ENCODE measurements at regions not wholly inside any gene's neighbourhood (a gene's known extent, or its start where the extent isn't known, plus 50 kb on each side); places are given as distances from the start of the nearest gene placed in this dataset.

GRCh38 chr4:25550376-25551030 lies 105.1 kb upstream of the SLC34A2 start:
- WGBS = 70% methylated on average over 5 of the region's 5 CpGs
- H3K27ac ChIP-seq = no peak overlapping the region
- intact Hi-C loops (cut with DNase I) = no loop called here

DNA sequence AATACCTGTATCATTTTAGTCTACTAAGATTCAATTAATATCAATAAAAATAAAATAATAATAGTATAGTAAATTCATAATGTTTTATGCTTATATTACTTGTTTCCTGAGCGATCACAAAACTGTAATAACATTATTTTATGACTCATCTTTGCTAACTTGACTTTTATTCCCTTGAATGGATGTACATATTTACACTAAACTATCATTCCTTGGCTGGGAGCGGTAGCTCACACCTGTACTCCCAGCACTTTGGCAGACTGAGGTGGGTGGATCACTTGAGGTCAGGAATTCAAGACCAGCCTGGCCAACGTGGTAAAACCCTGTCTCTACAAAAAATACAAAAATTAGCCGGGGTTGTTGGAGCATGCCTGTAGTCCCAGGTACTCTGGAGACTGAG lies 104.0 kb upstream of the SLC34A2 start:
- 37% methylated on average over 4 of the region's 4 CpGs for WGBS
- intact Hi-C loops (cut with DNase I) = no loop called here

More at GRCh38 chr4:25550376-25551030, 105.1 kb upstream of the SLC34A2 start:
- TF ChIP-seq POLR2A (IDR thresholded peaks at IDR 0.05) (no peak), CTCF (IDR thresholded peaks at IDR 0.05) (no peak), POLR2AphosphoS5 (IDR thresholded peaks at IDR 0.05) (no peak)
- no peaks in the 10 kb centered on the region for H3K36me3 ChIP-seq
- no peaks in the 10 kb centered on the region for H3K4me1 ChIP-seq (replicated peaks)
- H3K27me3 ChIP-seq (replicated peaks; ENCODE audit: insufficient read depth) = no peaks in the 10 kb centered on the region
- H3K9me3 ChIP-seq = no peaks in the 10 kb centered on the region
- no peak overlapping the region for H3K4me3 ChIP-seq
- DNase-seq (ENCODE audit: low spot score) = no peak

GRCh38 chr4:25552580-25553271 lies 102.9 kb upstream of the SLC34A2 start:
- H3K27ac ChIP-seq = peak overlapping the region; percentile 8 to 25
- TF ChIP-seq POLR2AphosphoS5 (IDR thresholded peaks at IDR 0.05) (peak; percentile 82), POLR2A (IDR thresholded peaks at IDR 0.05) (no peak), CTCF (IDR thresholded peaks at IDR 0.05) (no peak)
- DNase-seq (ENCODE audit: low spot score) = peak; percentile 82

More for the DNA sequence above, 104.0 kb upstream of the SLC34A2 start:
- Histone ChIP-seq H3K36me3 (no peaks in the 10 kb centered on the region), H3K27ac (no peak overlapping the region), H3K27me3 (replicated peaks; ENCODE audit: insufficient read depth) (no peaks in the 10 kb centered on the region), H3K9me3 (no peaks in the 10 kb centered on the region), H3K4me1 (replicated peaks) (no peaks in the 10 kb centered on the region), H3K4me3 (no peak overlapping the region)
- TF ChIP-seq CTCF (IDR thresholded peaks at IDR 0.05) (no peak), POLR2AphosphoS5 (IDR thresholded peaks at IDR 0.05) (peak; percentile 52), POLR2A (IDR thresholded peaks at IDR 0.05) (no peak)
- peak; percentile 25 for DNase-seq (ENCODE audit: low spot score)

GRCh38 chr4:25559508-25559907 lies 96.1 kb upstream of the SLC34A2 start:
- Histone ChIP-seq H3K9me3 (no peaks in the 10 kb centered on the region), H3K4me3 (no peak overlapping the region), H3K27ac (no peak overlapping the region), H3K36me3 (no peaks in the 10 kb centered on the region), H3K4me1 (replicated peaks) (no peaks in the 10 kb centered on the region), H3K27me3 (replicated peaks; ENCODE audit: insufficient read depth) (no peaks in the 10 kb centered on the region)
- TF ChIP-seq CTCF (IDR thresholded peaks at IDR 0.05) (no peak), POLR2A (IDR thresholded peaks at IDR 0.05) (no peak), POLR2AphosphoS5 (IDR thresholded peaks at IDR 0.05) (no peak)
- no peak for DNase-seq (ENCODE audit: low spot score)
- intact Hi-C loops (cut with DNase I) = no loop called here
- 63% methylated on average over 4 of the region's 4 CpGs for WGBS

More at GRCh38 chr4:25552580-25553271, 102.9 kb upstream of the SLC34A2 start:
- Histone ChIP-seq H3K4me3 (no peak overlapping the region), H3K27me3 (replicated peaks; ENCODE audit: insufficient read depth) (no peaks in the 10 kb centered on the region), H3K9me3 (no peaks in the 10 kb centered on the region), H3K36me3 (no peaks in the 10 kb centered on the region), H3K4me1 (replicated peaks) (no peaks in the 10 kb centered on the region)
- intact Hi-C loops (cut with DNase I) = no loop called here
- WGBS = 28% methylated on average over 8 of the region's 8 CpGs

DNA sequence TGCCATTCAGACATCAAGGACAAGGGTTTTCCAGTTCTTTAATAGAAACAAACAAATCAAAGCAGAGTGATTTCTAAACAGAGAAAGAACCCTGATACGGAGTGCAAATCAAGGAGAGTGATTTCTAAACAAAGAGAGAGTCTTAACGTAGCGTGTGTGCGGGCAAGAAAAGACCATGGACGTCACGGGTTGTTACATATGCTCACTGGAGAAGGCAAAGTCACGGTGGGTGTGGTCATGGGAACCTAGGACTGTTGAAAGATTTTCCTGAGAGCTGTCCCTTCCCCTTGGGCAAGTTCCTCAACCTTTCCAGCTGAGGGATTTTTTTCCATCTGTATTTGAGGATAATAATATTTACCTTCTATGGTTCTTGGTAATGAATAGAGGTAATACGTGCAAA lies 95.0 kb upstream of the SLC34A2 start:
- Histone ChIP-seq H3K4me1 (replicated peaks) (no peaks in the 10 kb centered on the region), H3K27ac (no peak overlapping the region), H3K36me3 (no peaks in the 10 kb centered on the region), H3K27me3 (replicated peaks; ENCODE audit: insufficient read depth) (no peaks in the 10 kb centered on the region), H3K4me3 (no peak overlapping the region), H3K9me3 (no peaks in the 10 kb centered on the region)
- TF ChIP-seq POLR2AphosphoS5 (IDR thresholded peaks at IDR 0.05) (no peak), POLR2A (IDR thresholded peaks at IDR 0.05) (no peak)
- 77% methylated on average over 8 of the region's 8 CpGs for WGBS
- no peak for DNase-seq (ENCODE audit: low spot score)
- intact Hi-C loops (cut with DNase I) = no loop called here
